Erythroblast (primary cell): ENCODE measurements at regions not wholly inside any gene's neighbourhood (a gene's known extent, or its start where the extent isn't known, plus 50 kb on each side); places are given as distances from the start of the nearest gene placed in this dataset.

Experiments
- DNase-seq, 2 experiments: peaks; one replicate each; lab custom pipeline; 2025; lab: John Stamatoyannopoulos, UW
- GATA1 ChIP-seq: IDR thresholded peaks from 2 replicates; pipeline ENCODE4 v1.6.1; 2011; ENCODE audit warnings: low read depth, mild to moderate bottlenecking, control low read depth, low read length, moderate library complexity
- POLR2A ChIP-seq: IDR thresholded peaks from 2 replicates; pipeline ENCODE4 v1.6.1; 2011; ENCODE audit warnings: mild to moderate bottlenecking, low read length

DNA sequence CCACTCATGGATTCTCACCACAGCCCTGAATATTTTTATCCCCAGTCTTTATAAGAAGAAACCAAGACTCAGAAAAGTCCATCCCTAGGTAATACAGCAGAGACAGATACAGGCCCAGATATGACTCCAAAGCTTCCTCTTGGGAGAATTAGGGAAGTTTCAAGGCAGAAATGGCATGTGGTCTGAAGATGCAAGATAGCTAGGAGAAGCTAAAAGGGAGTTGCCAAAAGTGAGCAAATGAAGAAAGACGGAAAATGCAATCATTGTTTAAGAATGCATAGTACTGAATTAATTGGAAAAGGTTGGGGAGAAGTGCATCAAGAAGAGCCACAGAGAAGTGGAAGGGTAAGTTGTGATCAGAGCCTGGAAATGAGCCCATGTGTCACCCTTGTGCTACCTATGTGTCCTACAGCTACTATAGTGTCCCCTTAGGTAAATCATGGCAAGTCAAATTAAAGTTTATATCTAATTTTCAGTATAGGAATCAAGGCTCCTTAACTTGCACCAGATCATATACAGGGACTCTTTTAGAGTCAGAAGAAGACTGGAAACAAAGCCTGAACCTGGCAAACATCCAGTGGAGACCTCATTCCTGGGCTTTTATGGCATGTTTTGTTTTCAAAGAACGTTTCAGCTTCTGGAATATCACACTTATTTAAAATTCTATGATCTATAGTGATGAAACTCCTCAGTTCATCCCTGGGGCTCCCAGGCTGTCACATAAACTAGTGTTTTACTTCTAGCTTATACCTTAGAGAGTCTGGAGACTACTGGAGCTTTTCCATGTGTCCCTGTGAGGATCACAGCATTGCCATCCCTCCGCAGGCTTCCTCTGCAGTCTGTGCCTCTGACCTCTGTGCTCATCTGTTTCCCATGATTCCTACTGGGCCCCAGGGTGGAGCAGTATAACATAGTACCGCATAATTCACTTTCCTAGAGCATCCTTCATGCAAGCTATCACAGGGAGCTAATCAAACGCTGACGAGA lies 189.0 kb upstream of the CDKN3 start:
- DNase-seq = no peak
- TF ChIP-seq POLR2A = no peak
- no peak for TF ChIP-seq GATA1

- TF ChIP-seq POLR2A (no peak), GATA1 (no peak)
- no peak for DNase-seq
Measured at GRCh38 chr14:54208751-54209150, 188.1 kb upstream of the CDKN3 start.

- TF ChIP-seq GATA1 (no peak), POLR2A (no peak)
- DNase-seq = no peak
Measured at GRCh38 chr14:54209511-54210250, 187.1 kb upstream of the CDKN3 start.

DNA sequence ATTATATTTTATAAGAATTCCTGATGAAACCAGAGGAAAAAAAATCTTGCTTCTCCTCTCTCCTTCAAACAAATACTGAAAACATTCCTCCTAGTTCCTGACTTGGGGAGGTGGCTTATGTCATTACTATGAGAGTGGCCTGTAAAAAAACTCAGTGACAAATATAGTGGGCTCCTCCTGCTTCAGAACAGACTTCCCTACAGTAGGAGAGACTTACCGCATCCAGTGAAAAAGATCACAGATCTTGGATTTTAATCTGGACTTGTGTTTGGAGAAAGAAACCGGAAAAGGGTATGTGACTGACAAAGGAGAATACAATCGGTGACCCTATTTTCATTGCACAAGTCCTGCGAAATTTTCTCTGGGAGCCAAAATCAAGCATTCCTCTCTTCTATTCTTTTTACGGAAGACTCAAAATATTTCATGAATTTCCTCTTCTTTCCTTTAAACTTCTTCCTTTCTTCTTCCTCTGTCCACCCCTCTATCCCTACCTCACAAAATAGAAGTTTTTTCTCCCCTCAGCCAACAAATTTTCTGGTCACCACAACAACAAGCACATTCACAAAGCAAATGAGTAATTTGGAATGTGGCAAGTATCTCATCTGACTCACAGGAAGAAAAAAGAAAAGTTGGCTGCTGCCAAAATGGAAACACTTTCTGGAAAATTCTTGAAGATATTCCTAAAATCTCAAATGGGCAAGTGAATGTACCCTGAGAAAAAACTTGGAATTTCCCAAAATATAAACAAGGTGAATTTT lies 185.1 kb upstream of the CDKN3 start:
- TF ChIP-seq GATA1 = no peak
- no peak for TF ChIP-seq POLR2A
- DNase-seq = no peak

- TF ChIP-seq GATA1 = no peak
- TF ChIP-seq POLR2A = no peak
- DNase-seq = no peak
Measured at GRCh38 chr14:54213536-54213935, 183.3 kb upstream of the CDKN3 start.

DNA sequence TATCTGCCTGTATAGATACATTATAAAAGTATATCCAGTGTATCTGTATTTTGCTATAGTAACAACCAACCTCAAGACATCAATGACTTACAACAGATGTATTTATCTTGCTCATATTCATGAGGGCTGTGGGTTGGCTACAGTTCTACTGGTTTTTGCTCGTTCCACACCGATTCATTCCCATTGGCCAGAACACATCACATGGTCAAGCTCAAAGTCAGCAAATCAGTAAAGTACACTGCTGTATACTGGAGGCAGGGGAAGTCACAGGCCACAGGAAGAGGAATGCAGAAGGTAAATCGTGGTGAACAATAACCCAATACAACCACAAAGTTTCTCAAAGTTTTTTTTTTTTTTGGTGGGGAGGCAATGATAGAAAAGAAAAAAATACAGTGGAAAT lies 180.0 kb upstream of the CDKN3 start:
- TF ChIP-seq POLR2A = no peak
- no peak for TF ChIP-seq GATA1

GRCh38 chr14:54219261-54220070 lies 177.3 kb upstream of the CDKN3 start:
- TF ChIP-seq POLR2A (no peak), GATA1 (no peak)
- DNase-seq = no peak

More for the DNA sequence above, 180.0 kb upstream of the CDKN3 start:
- DNase-seq = no peak

DNA sequence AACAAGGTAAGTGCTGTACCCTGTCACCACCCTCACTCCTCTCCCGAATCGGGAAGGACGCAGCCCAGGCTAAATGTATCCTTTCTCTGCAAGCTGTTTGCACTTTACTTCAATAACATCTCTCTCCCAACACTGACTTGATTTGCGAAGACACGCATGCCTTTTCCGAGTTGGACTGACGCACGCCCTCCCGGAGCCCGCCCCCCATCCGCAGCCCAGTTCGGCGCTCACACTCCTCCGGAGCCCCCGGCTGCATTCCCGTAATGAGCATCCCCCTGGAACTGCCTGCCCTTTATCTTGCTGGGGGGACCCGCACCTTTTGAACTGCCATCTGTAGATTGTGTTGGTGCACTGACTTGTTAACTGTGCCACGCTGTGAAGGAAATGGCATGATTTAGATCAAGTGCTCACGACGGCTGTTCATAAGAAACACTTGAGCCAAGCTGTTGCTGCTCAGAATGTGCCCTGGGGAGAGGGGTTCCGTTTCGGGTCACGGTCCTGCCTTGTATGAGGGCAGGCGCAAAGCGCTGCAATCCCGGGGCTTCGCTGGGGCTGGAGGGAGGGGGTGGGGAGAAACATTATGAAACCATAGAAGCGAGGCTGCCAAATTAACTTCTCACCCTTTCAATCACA lies 176.6 kb upstream of the CDKN3 start:
- DNase-seq = no peak
- no peak for TF ChIP-seq POLR2A
- TF ChIP-seq GATA1 = no peak

DNA sequence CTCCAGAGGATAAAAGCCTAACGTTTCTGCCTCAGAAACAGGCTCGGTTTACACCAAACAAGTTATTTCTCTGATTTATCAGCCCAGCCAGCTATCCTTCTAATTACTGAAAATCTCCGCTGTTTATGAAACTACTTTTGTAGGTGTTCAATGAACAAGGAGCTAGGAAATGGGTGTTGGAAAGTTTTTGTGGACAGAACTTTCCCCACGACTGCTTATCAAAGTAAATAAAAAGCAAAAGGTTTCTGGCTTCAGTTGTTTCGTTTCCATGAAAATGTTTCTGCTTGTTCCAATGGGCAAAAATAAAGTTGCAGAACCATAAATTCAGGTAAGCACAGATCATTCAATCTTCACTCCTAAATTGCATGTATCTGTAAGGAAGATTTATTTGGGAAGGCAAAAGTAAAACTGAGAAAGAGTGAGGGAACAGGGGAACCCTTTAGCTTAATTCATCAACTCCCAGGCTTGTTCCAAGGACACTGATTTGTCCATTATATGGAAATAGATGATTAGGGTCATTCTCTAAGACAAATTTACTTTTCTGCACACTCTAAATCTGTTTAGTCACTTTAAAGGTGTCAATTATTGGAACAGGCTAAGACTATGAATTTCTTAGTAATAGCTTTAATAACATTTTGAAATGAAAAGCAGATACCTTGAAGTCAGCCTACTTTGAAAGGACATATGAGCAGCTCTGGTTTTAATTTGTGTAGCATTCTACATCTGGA lies 175.9 kb upstream of the CDKN3 start:
- DNase-seq = no peak
- no peak for TF ChIP-seq GATA1
- no peak for TF ChIP-seq POLR2A

DNA sequence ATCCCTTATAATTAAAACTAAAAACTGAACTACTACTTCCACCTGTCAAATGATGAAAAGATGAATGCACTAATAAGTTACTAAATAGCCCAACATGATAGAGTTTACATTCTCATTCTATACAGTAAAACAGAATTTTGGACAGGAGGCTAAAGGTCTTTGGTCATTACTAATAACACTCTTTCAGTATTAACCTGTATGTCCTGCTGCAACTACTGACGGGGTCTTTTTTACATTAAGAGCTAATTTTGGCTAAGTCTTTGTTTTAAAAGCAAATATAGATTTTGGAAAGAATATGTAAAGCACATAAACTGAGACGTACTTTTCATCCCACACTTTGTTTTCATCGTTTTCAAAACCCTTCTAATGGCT lies 175.4 kb upstream of the CDKN3 start:
- no peak for DNase-seq
- no peak for TF ChIP-seq GATA1
- TF ChIP-seq POLR2A = no peak

- TF ChIP-seq POLR2A (no peak), GATA1 (no peak)
- no peak for DNase-seq
Measured at GRCh38 chr14:54221971-54222370, 174.8 kb upstream of the CDKN3 start.
